H9 (cell line): ENCODE measurements at regions not wholly inside any gene's neighbourhood (a gene's known extent, or its start where the extent isn't known, plus 50 kb on each side); places are given as distances from the start of the nearest gene placed in this dataset.

Experiments
- DNase-seq: peaks from one replicate; pipeline ENCODE4 v3.0.0-alpha.2; 2017
- H2AFZ ChIP-seq: one replicate; pipeline ENCODE4 v1.6.1; 2013; ENCODE audit warnings: mild to moderate bottlenecking, low read length, control low read depth, moderate library complexity
- H2AK5ac ChIP-seq: 2 replicates; pipeline ENCODE4 v1.6.1; 2013; ENCODE audit warnings: low read length, control low read depth, mixed read lengths; ENCODE audit not compliant: insufficient read length
- H2BK120ac ChIP-seq: one replicate; pipeline ENCODE4 v1.6.1; 2013; ENCODE audit warnings: low read depth, mild to moderate bottlenecking, low read length, control low read depth, inconsistent platforms; ENCODE audit not compliant: poor library complexity, severe bottlenecking
- H2BK12ac ChIP-seq: 2 replicates; pipeline ENCODE4 v1.6.1; 2013; ENCODE audit warnings: low read length, control low read depth, mixed read lengths, low read depth; ENCODE audit not compliant: insufficient read length
- H2BK15ac ChIP-seq: 2 replicates; pipeline ENCODE4 v1.6.1; 2013; ENCODE audit warnings: low read depth, low read length, control low read depth
- H2BK20ac ChIP-seq: one replicate; pipeline ENCODE4 v1.6.1; 2013; ENCODE audit warnings: low read depth, mild to moderate bottlenecking, low read length, control low read depth, inconsistent platforms; ENCODE audit not compliant: poor library complexity, severe bottlenecking
- H2BK5ac ChIP-seq: 2 replicates; pipeline ENCODE4 v1.6.1; 2013; ENCODE audit warnings: low read length, control low read depth, mixed read lengths; ENCODE audit not compliant: insufficient read length
- H3K14ac ChIP-seq: 2 replicates; pipeline ENCODE4 v1.6.1; 2013; ENCODE audit warnings: low read length, control low read depth; ENCODE audit not compliant: insufficient read depth
- H3K18ac ChIP-seq: 2 replicates; pipeline ENCODE4 v1.6.1; 2013; ENCODE audit warnings: low read depth, mild to moderate bottlenecking, mixed read lengths, low read length, control low read depth; ENCODE audit not compliant: insufficient read length
- H3K23ac ChIP-seq: 2 replicates; pipeline ENCODE4 v1.6.1; 2013; ENCODE audit warnings: low read length, control low read depth, mixed read lengths, low read depth; ENCODE audit not compliant: insufficient read length
- H3K23me2 ChIP-seq: 2 replicates; pipeline ENCODE4 v1.6.1; 2013; ENCODE audit warnings: low read depth, mild to moderate bottlenecking, mixed read lengths, low read length, control low read depth; ENCODE audit not compliant: insufficient read length, poor library complexity, severe bottlenecking
- H3K27ac ChIP-seq: 2 replicates; pipeline ENCODE4 v1.5.1; 2013; ENCODE audit warnings: low read length, control low read depth, mixed read lengths, low read depth; ENCODE audit not compliant: insufficient read length
- H3K27me3 ChIP-seq: 2 replicates; pipeline ENCODE4 v1.6.1; 2013; ENCODE audit warnings: low read length, control low read depth, inconsistent platforms; ENCODE audit not compliant: insufficient read depth
- H3K4ac ChIP-seq: 2 replicates; pipeline ENCODE4 v1.6.1; 2013; ENCODE audit warnings: low read depth, mild to moderate bottlenecking, control low read depth, inconsistent platforms, low read length, moderate library complexity
- H3K4me1 ChIP-seq: 2 replicates; pipeline ENCODE4 v1.6.1; 2013; ENCODE audit warnings: low read length, control low read depth, inconsistent platforms; ENCODE audit not compliant: insufficient read depth
- H3K4me2 ChIP-seq: 2 replicates; pipeline ENCODE4 v1.6.1; 2013; ENCODE audit warnings: low read length, control low read depth, mixed read lengths; ENCODE audit not compliant: insufficient read length, insufficient read depth
- H3K56ac ChIP-seq: 2 replicates; pipeline ENCODE4 v1.6.1; 2013; ENCODE audit warnings: low read depth, mild to moderate bottlenecking, mixed read lengths, low read length, control low read depth; ENCODE audit not compliant: insufficient read length
- H3K79me1 ChIP-seq: 2 replicates; pipeline ENCODE4 v1.6.1; 2013; ENCODE audit warnings: low read depth, mild to moderate bottlenecking, moderate library complexity, low read length, control low read depth, inconsistent platforms; ENCODE audit not compliant: insufficient read depth, poor library complexity, severe bottlenecking
- H3K79me2 ChIP-seq: 2 replicates; pipeline ENCODE4 v1.6.1; 2013; ENCODE audit warnings: low read length, control low read depth, inconsistent platforms; ENCODE audit not compliant: insufficient read depth
- H3K9ac ChIP-seq: 2 replicates; pipeline ENCODE4 v1.6.1; 2013; ENCODE audit warnings: low read length, control low read depth, mixed read lengths; ENCODE audit not compliant: insufficient read length; ENCODE audit errors: extremely low read depth
- H3K9me3 ChIP-seq: one replicate; pipeline ENCODE4 v1.6.1; 2013; ENCODE audit warnings: low read depth, low read length, inconsistent platforms; ENCODE audit not compliant: control insufficient read depth
- H3T11ph ChIP-seq: one replicate; pipeline ENCODE4 v1.6.1; 2013; ENCODE audit warnings: mild to moderate bottlenecking, low read length, control low read depth, inconsistent platforms
- H4K20me1 ChIP-seq: one replicate; pipeline ENCODE4 v1.6.1; 2013; ENCODE audit not compliant: control insufficient read depth, insufficient read length, insufficient read depth
- H4K5ac ChIP-seq: 2 replicates; pipeline ENCODE4 v1.6.1; 2013; ENCODE audit warnings: low read depth, mild to moderate bottlenecking, mixed read lengths, low read length, control low read depth; ENCODE audit not compliant: insufficient read length
- H4K8ac ChIP-seq: replicated peaks from 2 replicates; pipeline ENCODE4 v1.6.1; 2013; ENCODE audit warnings: low read length, control low read depth, mixed read lengths, low read depth; ENCODE audit not compliant: insufficient read length
- H4K91ac ChIP-seq: 2 replicates; pipeline ENCODE4 v1.6.1; 2013; ENCODE audit warnings: low read depth, mild to moderate bottlenecking, moderate library complexity, mixed read lengths, low read length, control low read depth; ENCODE audit not compliant: insufficient read length
- H3K27ac Mint-ChIP-seq, 3 experiments: 2 replicates in 2 of 3; 3 replicates in 1 of 3; pipeline ENCODE4 v1.8.0; 2020 to 2021; ENCODE audit warnings: mixed read lengths in 3 of 3, mild to moderate bottlenecking in 1 of 3, moderate library complexity in 1 of 3
- H3K27me3 Mint-ChIP-seq: 2 replicates; pipeline ENCODE4 v1.8.0; 2021; ENCODE audit warnings: low read depth, mild to moderate bottlenecking, moderate library complexity, mixed read lengths
- H3K36me3 Mint-ChIP-seq, 3 experiments: 2 replicates in 2 of 3; 3 replicates in 1 of 3; pipeline ENCODE4 v1.8.0; 2020 to 2021; ENCODE audit warnings: low read depth in 3 of 3, mixed read lengths in 3 of 3; ENCODE audit not compliant: insufficient read depth in 1 of 3
- H3K4me1 Mint-ChIP-seq, 2 experiments: 2 replicates each; pipeline ENCODE4 v1.8.0; 2020; ENCODE audit warnings: mixed read lengths in 2 of 2
- H3K4me3 Mint-ChIP-seq, 2 experiments: 2 replicates in 1 of 2; 3 replicates in 1 of 2; pipeline ENCODE4 v1.8.0; 2020 to 2021; ENCODE audit warnings: mild to moderate bottlenecking in 2 of 2, mixed read lengths in 2 of 2, moderate library complexity in 1 of 2
- H3K9me3 Mint-ChIP-seq, 2 experiments: 2 replicates in 1 of 2; 3 replicates in 1 of 2; pipeline ENCODE4 v1.8.0; 2020; ENCODE audit warnings: mild to moderate bottlenecking in 2 of 2, mixed read lengths in 2 of 2, moderate library complexity in 1 of 2
- CTCF ChIP-seq: fragments of 200-600 bp; sonication (generic); conservative IDR thresholded peaks from 3 replicates; pipeline ENCODE4 v1.8.0; 2021; ENCODE audit warnings: antibody characterized with exemption, mild to moderate bottlenecking
- WGBS: extraction: QIAGEN DNeasy Blood & Tissue Kit; methylation state at CpG from one replicate; pipeline ENCODE4 v1.1.7; 2013; ENCODE audit warnings: missing lambda C conversion rate, low lambda C conversion rate, mixed read lengths; ENCODE audit not compliant: insufficient read length; ENCODE audit errors: extremely low coverage; 5-methylcytosine and 5-hydroxymethylcytosine counted together

DNA sequence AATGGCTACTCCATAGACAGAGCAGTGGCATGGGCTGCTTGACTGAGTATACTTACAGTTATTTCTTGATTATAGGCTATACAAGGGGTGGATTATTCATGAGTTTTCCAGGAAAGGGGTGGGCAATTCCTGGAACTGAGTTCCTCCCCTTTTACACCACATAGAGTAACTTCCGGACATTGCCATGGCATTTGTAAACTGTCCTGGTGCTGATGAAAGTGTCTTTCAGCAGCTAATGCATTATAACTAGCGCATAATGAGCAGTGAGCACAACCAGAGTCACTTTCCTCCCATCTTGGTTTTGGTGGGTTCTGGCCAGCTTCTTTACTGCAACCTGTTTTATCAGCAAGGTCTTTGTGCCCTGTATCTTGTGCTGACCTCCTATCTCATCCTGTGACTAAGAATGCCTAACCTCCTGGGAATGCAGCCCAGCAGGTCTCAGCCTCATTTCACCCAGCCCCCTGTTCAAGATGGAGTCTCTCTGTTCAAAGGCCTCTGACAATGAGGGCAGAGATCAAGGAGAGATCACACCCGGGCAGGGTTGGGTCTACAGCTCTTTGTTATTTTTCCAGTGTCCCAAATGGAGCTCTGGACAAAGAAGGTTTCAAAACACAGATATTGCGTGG, 468.4 kb upstream of the PRKX start:
- Histone ChIP-seq H3K4me1 (peaks cover 5% of the 10 kb centered on the region; the same call in 1 of the 2 replicates), H3T11ph (peak overlapping the region; percentile 97), H4K5ac (peak overlapping the region; percentile 76), H3K14ac (peak overlapping the region; percentile 89; the same call in 1 of the 2 replicates), H4K8ac (no peak overlapping the region), H3K56ac (peak overlapping the region; percentile 34), H2BK5ac (peak overlapping the region; percentile 69), H3K4me2 (peak overlapping the region; percentile 62), H3K79me2 (no peaks in the 10 kb centered on the region), H3K27me3 (no peaks in the 10 kb centered on the region), H3K27ac (peak overlapping the region; percentile 97), H3K18ac (peak overlapping the region; percentile 96), H3K9me3 (no peaks in the 10 kb centered on the region), H2BK12ac (peak overlapping the region; percentile 11), H3K9ac (peak overlapping the region; percentile 51), H2BK20ac (no peak overlapping the region), H4K20me1 (no peaks in the 10 kb centered on the region), H2BK15ac (no peak overlapping the region), H2AFZ (peak overlapping the region; percentile 80), H3K4ac (no peak overlapping the region; the same call in 1 of the 2 replicates), H3K79me1 (no peaks in the 10 kb centered on the region), H4K91ac (peak overlapping the region; percentile 36), H3K23me2 (no peaks in the 10 kb centered on the region), H2BK120ac (no peak overlapping the region), H3K23ac (no peak overlapping the region), H2AK5ac (no peak overlapping the region)
- peak; percentile 71 for DNase-seq
- H3K27ac Mint-ChIP-seq: peak overlapping the region; percentile 85 to 98 (median 94)
- no peaks in the 10 kb centered on the region for H3K27me3 Mint-ChIP-seq
- H3K9me3 Mint-ChIP-seq: peaks cover 16 to 17% of the 10 kb centered on the region in 2 experiments
- H3K36me3 Mint-ChIP-seq: peaks cover 2 to 16% (median 10%) of the 10 kb centered on the region in 3 experiments; a peak in 6 of 7 replicates
- TF ChIP-seq CTCF: no peak
- H3K4me3 Mint-ChIP-seq: peak overlapping the region in 1 of 2 experiments; percentile 35; a peak in 1 of 5 replicates
- H3K4me1 Mint-ChIP-seq: peaks cover 26 to 27% of the 10 kb centered on the region in 2 experiments
- WGBS: no CpG with 5 or more reads among the region's 4 CpGs
